ENCODE measurements at regions not wholly inside any gene's neighbourhood (a gene's known extent, or its start where the extent isn't known, plus 50 kb on each side); places are given as distances from the start of the nearest gene placed in this dataset.

GRCh38 chr5:98564836-98565235 lies 208.6 kb upstream of the RGMB start:
- no peak for DNase-seq (ENCODE audit: low spot score)

GRCh38 chr5:98568336-98568735 lies 205.1 kb upstream of the RGMB start:
- DNase-seq (ENCODE audit: low spot score) = no peak

- no peak for DNase-seq (ENCODE audit: low spot score)
Observed at GRCh38 chr5:98569288-98569687, 204.2 kb upstream of the RGMB start.

GRCh38 chr5:98570010-98570409 lies 203.5 kb upstream of the RGMB start:
- no peak for DNase-seq (ENCODE audit: low spot score)

GRCh38 chr5:98570661-98571191 lies 202.7 kb upstream of the RGMB start:
- DNase-seq (ENCODE audit: low spot score) = no peak

GRCh38 chr5:98573834-98574320 lies 199.6 kb upstream of the RGMB start:
- no peak for DNase-seq (ENCODE audit: low spot score)

- no peak for DNase-seq (ENCODE audit: low spot score)
Observed at GRCh38 chr5:98576275-98576674, 197.2 kb upstream of the RGMB start.

- DNase-seq (ENCODE audit: low spot score) = no peak
Observed at GRCh38 chr5:98578438-98578837, 195.0 kb upstream of the RGMB start.

- no peak for DNase-seq (ENCODE audit: low spot score)
Observed at GRCh38 chr5:98581112-98581997, 192.1 kb upstream of the RGMB start.

- no peak for DNase-seq (ENCODE audit: low spot score)
Observed at GRCh38 chr5:98583586-98583985, 189.9 kb upstream of the RGMB start.

GRCh38 chr5:98585661-98586310 lies 187.7 kb upstream of the RGMB start:
- no peak for DNase-seq (ENCODE audit: low spot score)

GRCh38 chr5:98586581-98586980 lies 186.9 kb upstream of the RGMB start:
- DNase-seq (ENCODE audit: low spot score) = no peak

- no peak for DNase-seq (ENCODE audit: low spot score)
Observed at GRCh38 chr5:98587166-98587565, 186.3 kb upstream of the RGMB start.

- no peak for DNase-seq (ENCODE audit: low spot score)
Observed at GRCh38 chr5:98588215-98588614, 185.2 kb upstream of the RGMB start.

GRCh38 chr5:98593418-98593817 lies 180.0 kb upstream of the RGMB start:
- no peak for DNase-seq (ENCODE audit: low spot score)

- no peak for DNase-seq (ENCODE audit: low spot score)
Observed at GRCh38 chr5:98594098-98594497, 179.4 kb upstream of the RGMB start.

- no peak for DNase-seq (ENCODE audit: low spot score)
Observed at GRCh38 chr5:98599016-98599415, 174.4 kb upstream of the RGMB start.

- no peak for DNase-seq (ENCODE audit: low spot score)
Observed at GRCh38 chr5:98602534-98603112, 170.8 kb upstream of the RGMB start.

- no peak for DNase-seq (ENCODE audit: low spot score)
Observed at GRCh38 chr5:98603456-98603855, 170.0 kb upstream of the RGMB start.

- no peak for DNase-seq (ENCODE audit: low spot score)
Observed at GRCh38 chr5:98604301-98604700, 169.2 kb upstream of the RGMB start.

- no peak for DNase-seq (ENCODE audit: low spot score)
Observed at GRCh38 chr5:98604721-98605425, 168.6 kb upstream of the RGMB start.

GRCh38 chr5:98605426-98605825 lies 168.0 kb upstream of the RGMB start:
- no peak for DNase-seq (ENCODE audit: low spot score)

Data from putamen (tissue), 1 donor.